Right cardiac atrium (tissue), 5 donors: ENCODE measurements at regions not wholly inside any gene's neighbourhood (a gene's known extent, or its start where the extent isn't known, plus 50 kb on each side); places are given as distances from the start of the nearest gene placed in this dataset.
A peak's percentile ranks its signal among the peaks of the same experiment; 100 is the strongest.

Experiments used
- ATAC-seq, 2 donors: fragments of 200-7000 bp; cut with Tn5 transposase; one replicate each; pipeline versions ENCODE4 v1.8.0 to v1.9.1; 2020; ENCODE audit warnings: moderate library complexity in 2 of 2, mild to moderate bottlenecking in 1 of 2
- DNase-seq, 3 donors: peaks; one replicate each; pipeline ENCODE4 v3.0.0-alpha.2; 2020
- H3K27ac ChIP-seq: one replicate; pipeline ENCODE4 v1.5.1; 2013; ENCODE audit warnings: mild to moderate bottlenecking, low read length, control low read depth, moderate library complexity
- H3K27me3 ChIP-seq: one replicate; pipeline ENCODE4 v1.6.1; 2013; ENCODE audit not compliant: control insufficient read depth, insufficient read depth
- H3K4me1 ChIP-seq: one replicate; pipeline ENCODE4 v1.6.1; 2013; ENCODE audit warnings: low read length; ENCODE audit not compliant: control insufficient read depth, insufficient read depth
- H3K4me3 ChIP-seq: one replicate; pipeline ENCODE4 v1.5.1; 2013; ENCODE audit warnings: low read length, control low read depth
- H3K9me3 ChIP-seq: one replicate; pipeline ENCODE4 v1.6.1; 2013; ENCODE audit warnings: low read length; ENCODE audit not compliant: control insufficient read depth
- WGBS: extraction: QIAGEN DNeasy Blood & Tissue Kit; methylation state at CpG from one replicate; pipeline ENCODE4 v1.1.7; 2013; 5-methylcytosine and 5-hydroxymethylcytosine counted together
- intact Hi-C, 4 donors: fragments of 100-400 bp; cut with DNase I; formaldehyde crosslinking; loops; one replicate each; pipeline versions ENCODE4 v1.11.0 to v1.14.0; 2022 to 2023
- donor health status: healthy with polysubstance abuse.
- donor health status: DM: no; HTN: yes; CAD: no.
- donor health status: DM: no; HTN: no; CAD: no.
- donor health status: DM: no; HTN: yes; CAD: no; lungs with severe emphysema.
- donor health status: DM: yes; HTN: yes; CAD: no.

- ATAC-seq (no peak), DNase-seq (no peak)
- Histone ChIP-seq H3K4me3 (no peak overlapping the region), H3K27me3 (no peaks in the 10 kb centered on the region), H3K9me3 (peaks cover under 1% of the 10 kb centered on the region), H3K27ac (no peak overlapping the region), H3K4me1 (no peaks in the 10 kb centered on the region)
- intact Hi-C loops = no loop called here
- WGBS = 84% methylated on average over 3 of the region's 3 CpGs
Observed at GRCh38 chr1:38787041-38787440, 72.5 kb downstream of the RRAGC start.

DNA sequence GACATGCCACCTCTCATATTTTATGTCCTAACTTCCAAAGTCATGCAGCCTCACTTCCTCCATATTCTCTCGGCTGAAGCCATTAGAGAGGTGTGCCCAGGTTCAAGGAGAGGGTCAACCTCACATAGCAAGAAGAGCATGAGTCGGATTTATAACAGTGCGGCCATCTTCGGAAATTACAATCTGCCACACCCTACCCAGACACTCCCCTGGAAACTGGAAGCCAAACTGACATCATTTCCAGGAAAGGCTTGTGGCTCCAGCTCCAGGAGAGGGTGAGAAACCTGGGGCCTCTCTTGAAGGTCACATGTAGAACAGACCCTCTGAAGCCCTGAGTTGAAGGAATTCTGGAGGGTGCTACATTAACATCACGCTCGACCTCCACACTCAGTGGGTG lies 73.5 kb downstream of the RRAGC start:
- Histone ChIP-seq H3K4me1 (no peaks in the 10 kb centered on the region), H3K9me3 (no peaks in the 10 kb centered on the region), H3K4me3 (no peak overlapping the region), H3K27ac (no peak overlapping the region), H3K27me3 (no peaks in the 10 kb centered on the region)
- 78% methylated on average over 6 of the region's 6 CpGs for WGBS
- intact Hi-C loops = no loop called here
- no peak for DNase-seq
- ATAC-seq = no peak

DNA sequence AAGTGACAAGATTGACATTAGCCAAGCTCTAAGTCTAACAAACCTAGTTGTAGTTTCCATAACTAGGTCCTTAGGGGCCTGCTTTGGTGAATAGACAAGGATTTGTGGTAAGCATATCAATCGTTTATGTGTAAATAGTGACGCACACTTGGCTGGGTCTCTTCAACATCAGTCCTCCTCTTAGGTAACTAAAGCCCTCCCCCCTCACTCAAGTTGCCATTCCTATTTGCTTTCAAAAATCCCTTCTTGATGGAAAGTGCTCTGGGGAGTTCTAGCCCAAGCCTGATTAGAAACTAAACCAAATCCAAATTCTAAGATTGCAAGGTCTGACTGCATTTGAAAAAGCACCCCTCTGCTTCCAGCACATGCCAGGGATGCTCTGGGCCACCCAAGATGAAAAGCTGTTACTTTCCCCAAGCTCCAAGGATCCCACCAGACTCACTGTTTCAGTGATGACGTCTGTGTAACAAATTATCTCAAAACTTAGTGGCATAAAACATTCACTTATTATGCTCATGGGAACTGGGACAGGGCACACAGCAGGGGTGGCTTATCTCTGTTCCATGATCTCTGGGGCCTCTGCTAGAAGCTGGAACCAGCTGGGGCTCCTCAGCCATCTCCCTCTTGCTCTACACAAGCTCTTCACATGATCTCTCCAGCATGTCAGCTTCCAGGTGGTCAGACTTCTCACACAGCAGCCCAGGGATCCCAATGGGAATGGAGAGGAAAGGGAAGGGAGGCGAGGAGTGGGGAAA lies 74.1 kb downstream of the RRAGC start:
- no peaks in the 10 kb centered on the region for H3K27me3 ChIP-seq

GRCh38 chr1:38784452-38785284 lies 74.9 kb downstream of the RRAGC start:
- Histone ChIP-seq H3K4me3 (no peak overlapping the region), H3K27ac (no peak overlapping the region), H3K9me3 (no peaks in the 10 kb centered on the region), H3K27me3 (no peaks in the 10 kb centered on the region), H3K4me1 (no peaks in the 10 kb centered on the region)
- intact Hi-C loops = no loop called here
- ATAC-seq (no peak), DNase-seq (no peak)
- 90% methylated on average over 6 of the region's 6 CpGs for WGBS

More for the DNA sequence above, 74.1 kb downstream of the RRAGC start:
- intact Hi-C loops = no loop called here
- 57% methylated on average over 4 of the region's 4 CpGs for WGBS
- no peak overlapping the region for H3K27ac ChIP-seq
- H3K4me1 ChIP-seq = no peaks in the 10 kb centered on the region
- no peak for DNase-seq
- no peaks in the 10 kb centered on the region for H3K9me3 ChIP-seq
- H3K4me3 ChIP-seq = no peak overlapping the region
- no peak for ATAC-seq

GRCh38 chr1:38783640-38784229 lies 75.8 kb downstream of the RRAGC start:
- Histone ChIP-seq H3K4me3 (peak overlapping the region; percentile 6), H3K27ac (no peak overlapping the region), H3K27me3 (no peaks in the 10 kb centered on the region), H3K9me3 (no peaks in the 10 kb centered on the region), H3K4me1 (no peaks in the 10 kb centered on the region)
- WGBS = 9% methylated on average over 34 of the region's 34 CpGs
- DNase-seq = no peak
- ATAC-seq = no peak
- intact Hi-C loops = no loop called here

- no peaks in the 10 kb centered on the region for H3K27me3 ChIP-seq
- 52% methylated on average over 4 of the region's 4 CpGs for WGBS
Observed at GRCh38 chr1:38781872-38782617, 77.5 kb downstream of the RRAGC start.

GRCh38 chr1:38780133-38780532 lies 79.4 kb downstream of the RRAGC start:
- WGBS = 68% methylated on average over 4 of the region's 4 CpGs
- no peaks in the 10 kb centered on the region for H3K27me3 ChIP-seq
- ATAC-seq = no peak

More at GRCh38 chr1:38781872-38782617, 77.5 kb downstream of the RRAGC start:
- ATAC-seq (no peak), DNase-seq (no peak)
- Histone ChIP-seq H3K4me1 (no peaks in the 10 kb centered on the region), H3K9me3 (no peaks in the 10 kb centered on the region), H3K4me3 (no peak overlapping the region), H3K27ac (no peak overlapping the region)
- intact Hi-C loops = no loop called here

DNA sequence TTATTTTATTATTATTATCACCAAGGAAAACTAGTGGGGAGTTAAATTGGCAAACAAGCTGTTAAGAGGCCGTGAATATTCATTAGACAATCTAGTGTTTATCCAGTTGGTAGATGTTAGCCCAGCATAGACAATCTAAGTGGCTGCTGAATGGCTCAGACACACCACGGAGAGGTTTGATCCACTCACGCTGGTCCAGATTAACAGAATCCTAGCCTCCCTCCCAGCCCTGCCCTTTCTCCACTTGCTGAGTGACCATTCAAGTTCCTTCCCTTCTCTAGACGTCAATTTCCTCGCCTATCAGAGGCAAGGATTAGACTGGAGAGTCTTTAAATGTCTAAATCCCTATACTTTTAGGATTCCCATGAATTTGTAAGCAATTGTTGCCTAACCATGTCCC lies 80.1 kb downstream of the RRAGC start:
- no peaks in the 10 kb centered on the region for H3K4me1 ChIP-seq
- intact Hi-C loops = no loop called here
- DNase-seq = no peak
- no peaks in the 10 kb centered on the region for H3K9me3 ChIP-seq
- H3K4me3 ChIP-seq = no peak overlapping the region
- no peaks in the 10 kb centered on the region for H3K27me3 ChIP-seq
- H3K27ac ChIP-seq = no peak overlapping the region
- no peak for ATAC-seq
- WGBS = 59% methylated on average over 5 of the region's 5 CpGs

More at GRCh38 chr1:38780133-38780532, 79.4 kb downstream of the RRAGC start:
- DNase-seq = no peak
- Histone ChIP-seq H3K4me1 (no peaks in the 10 kb centered on the region), H3K4me3 (no peak overlapping the region), H3K9me3 (no peaks in the 10 kb centered on the region), H3K27ac (no peak overlapping the region)
- intact Hi-C loops = no loop called here

GRCh38 chr1:38778521-38778920 lies 81.1 kb downstream of the RRAGC start:
- Histone ChIP-seq H3K27me3 (no peaks in the 10 kb centered on the region), H3K4me3 (no peak overlapping the region), H3K4me1 (no peaks in the 10 kb centered on the region), H3K9me3 (no peaks in the 10 kb centered on the region), H3K27ac (no peak overlapping the region)
- intact Hi-C loops = no loop called here
- DNase-seq (no peak), ATAC-seq (no peak)
- WGBS = 52% methylated on average over 1 of the region's 1 CpG

GRCh38 chr1:38778051-38778450 lies 81.5 kb downstream of the RRAGC start:
- ATAC-seq (no peak), DNase-seq (no peak)
- no peak overlapping the region for H3K4me3 ChIP-seq
- H3K27me3 ChIP-seq = no peaks in the 10 kb centered on the region
- intact Hi-C loops = no loop called here
- WGBS = 84% methylated on average over 2 of the region's 2 CpGs
- H3K4me1 ChIP-seq = no peaks in the 10 kb centered on the region
- H3K27ac ChIP-seq = no peak overlapping the region
- no peaks in the 10 kb centered on the region for H3K9me3 ChIP-seq
